Natural killer cell treated with Interleukin-12 subunit alpha and Interleukin-12 subunit beta and Interleukin-15 and Interleukin-18, amount 100 ng/mL, for 72 hours (primary cell): ENCODE measurements at regions not wholly inside any gene's neighbourhood (a gene's known extent, or its start where the extent isn't known, plus 50 kb on each side); places are given as distances from the start of the nearest gene placed in this dataset.

Source experiments
- ATAC-seq, 2 donors: fragments of 150-1000 bp; cut with Tn5 transposase in 1 of 2; sonication (Bioruptor Pico), chemical (Tn5 transposase) in 1 of 2; 2 replicates each; pipeline ENCODE4 v1.10.0; 2021
- DNase-seq: peaks from one replicate; pipeline ENCODE4 v3.0.0; 2022; ENCODE audit warnings: low spot score
- H3K27ac Mint-ChIP-seq, 2 donors: 1 replicate in 1 of 2; 2 replicates in 1 of 2; pipeline ENCODE4 v1.8.0; 2022; ENCODE audit warnings: mixed read lengths in 2 of 2, mild to moderate bottlenecking in 1 of 2, moderate library complexity in 1 of 2
- H3K27me3 Mint-ChIP-seq, 2 donors: 1 replicate in 1 of 2; 2 replicates in 1 of 2; pipeline ENCODE4 v1.8.0; 2022; ENCODE audit warnings: mixed read lengths in 2 of 2
- H3K36me3 Mint-ChIP-seq: one replicate; pipeline ENCODE4 v1.8.0; 2022; ENCODE audit warnings: mixed read lengths
- H3K4me1 Mint-ChIP-seq, 2 donors: 1 replicate in 1 of 2; 2 replicates in 1 of 2; pipeline ENCODE4 v1.8.0; 2022; ENCODE audit warnings: low read depth in 2 of 2, mixed read lengths in 2 of 2, mild to moderate bottlenecking in 1 of 2
- H3K4me3 Mint-ChIP-seq: one replicate; pipeline ENCODE4 v1.8.0; 2022; ENCODE audit warnings: mixed read lengths
- H3K9me3 Mint-ChIP-seq: 2 replicates; pipeline ENCODE4 v1.8.0; 2022; ENCODE audit warnings: mixed read lengths

DNA sequence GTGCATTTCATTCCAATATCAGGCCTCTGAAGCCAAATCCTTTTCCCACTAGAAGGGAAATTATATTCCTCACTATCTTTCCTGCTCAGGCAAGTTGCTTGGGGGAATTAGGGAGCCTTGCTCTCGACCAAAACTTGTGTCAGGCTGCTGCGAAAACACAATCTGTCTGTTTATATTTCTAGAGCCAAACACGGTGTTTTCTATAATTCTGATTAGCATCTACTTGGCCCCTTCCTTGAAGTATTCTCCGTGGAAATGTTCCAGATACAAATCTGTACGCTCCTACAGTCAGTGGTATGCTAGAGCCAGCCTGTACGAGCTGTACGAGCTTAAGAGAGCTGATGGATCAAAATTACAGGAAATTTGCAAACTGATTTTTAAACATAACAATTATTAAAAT, 299.3 kb upstream of the SALL1 start:
- Mint-ChIP-seq H3K4me3 (no peak overlapping the region), H3K27ac (no peak overlapping the region), H3K4me1 (no peaks in the 10 kb centered on the region), H3K36me3 (no peaks in the 10 kb centered on the region), H3K9me3 (peaks cover 6% of the 10 kb centered on the region), H3K27me3 (no peaks in the 10 kb centered on the region)
- DNase-seq: no peak
- no peak for ATAC-seq

DNA sequence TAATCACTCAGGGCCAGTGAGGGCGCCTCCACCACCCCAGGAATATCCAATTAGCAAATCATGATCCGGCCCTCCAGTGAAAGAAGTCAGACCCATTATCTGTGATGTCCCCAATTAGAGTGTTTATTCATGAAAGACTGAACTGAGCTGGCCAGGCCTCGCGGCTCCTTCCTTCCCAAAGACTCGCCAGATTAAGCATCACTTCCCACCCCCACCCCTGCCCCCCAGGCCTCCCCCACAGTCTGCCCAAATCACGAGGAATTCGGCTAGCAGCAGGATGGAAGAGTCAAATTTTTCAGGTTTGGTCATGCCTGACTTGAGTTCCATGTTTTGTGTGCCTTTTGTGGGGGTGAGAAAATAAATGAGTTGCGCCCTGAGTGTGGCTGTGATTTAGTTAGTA, 298.4 kb upstream of the SALL1 start:
- no peak for DNase-seq
- Mint-ChIP-seq H3K4me3 (no peak overlapping the region), H3K36me3 (no peaks in the 10 kb centered on the region), H3K27me3 (no peaks in the 10 kb centered on the region), H3K9me3 (peaks cover 6% of the 10 kb centered on the region), H3K4me1 (no peaks in the 10 kb centered on the region), H3K27ac (no peak overlapping the region)
- ATAC-seq: no peak

DNA sequence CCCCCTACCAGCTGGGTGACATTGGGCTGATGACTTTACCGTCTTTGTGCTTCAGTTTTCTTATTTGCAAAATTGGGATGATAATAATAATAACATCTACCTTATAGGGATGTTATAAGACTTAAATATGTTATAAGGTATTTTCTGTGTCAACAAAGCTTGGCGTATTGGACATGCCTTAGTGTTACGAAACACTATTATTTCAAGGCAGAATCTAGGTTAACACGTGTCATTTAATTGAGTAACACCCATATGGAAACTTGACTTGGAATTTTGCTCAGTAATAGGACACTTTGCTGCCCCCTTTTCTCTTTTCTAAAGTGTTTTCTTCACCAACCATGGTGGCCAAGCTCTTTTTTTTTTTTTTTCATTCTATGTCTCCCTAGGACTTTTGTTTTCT, 294.2 kb upstream of the SALL1 start:
- Mint-ChIP-seq H3K9me3 (peaks cover 6% of the 10 kb centered on the region), H3K4me1 (no peaks in the 10 kb centered on the region), H3K27ac (no peak overlapping the region), H3K27me3 (peaks cover 11 to 17% of the 10 kb centered on the region in 2 donors), H3K36me3 (peaks cover 6% of the 10 kb centered on the region), H3K4me3 (no peak overlapping the region)
- DNase-seq (no peak), ATAC-seq (no peak)

DNA sequence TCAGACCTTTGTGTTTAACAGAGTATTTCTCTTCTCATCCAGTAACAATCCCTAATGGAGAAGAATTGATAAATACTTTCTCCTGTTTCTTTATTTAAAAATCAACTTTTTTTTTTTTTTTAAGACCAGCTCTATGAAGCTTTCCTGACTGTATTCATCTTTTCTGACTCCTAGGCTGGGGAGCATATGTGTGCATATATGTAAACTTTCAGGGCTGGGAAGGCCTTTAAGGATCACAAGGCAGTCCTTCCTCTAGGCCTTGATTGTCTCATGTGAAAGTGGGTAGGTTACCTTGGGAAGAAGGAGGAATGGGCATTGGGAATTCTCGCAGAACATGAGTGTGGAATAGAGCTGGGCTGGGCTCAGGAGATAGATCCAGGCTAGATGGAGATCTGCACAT, 292.9 kb upstream of the SALL1 start:
- Mint-ChIP-seq H3K4me1 (no peaks in the 10 kb centered on the region), H3K27me3 (peaks cover 16 to 20% of the 10 kb centered on the region in 2 donors), H3K36me3 (peaks cover 6% of the 10 kb centered on the region), H3K4me3 (no peak overlapping the region), H3K9me3 (peaks cover 6% of the 10 kb centered on the region), H3K27ac (no peak overlapping the region)
- ATAC-seq (no peak), DNase-seq (no peak)

DNA sequence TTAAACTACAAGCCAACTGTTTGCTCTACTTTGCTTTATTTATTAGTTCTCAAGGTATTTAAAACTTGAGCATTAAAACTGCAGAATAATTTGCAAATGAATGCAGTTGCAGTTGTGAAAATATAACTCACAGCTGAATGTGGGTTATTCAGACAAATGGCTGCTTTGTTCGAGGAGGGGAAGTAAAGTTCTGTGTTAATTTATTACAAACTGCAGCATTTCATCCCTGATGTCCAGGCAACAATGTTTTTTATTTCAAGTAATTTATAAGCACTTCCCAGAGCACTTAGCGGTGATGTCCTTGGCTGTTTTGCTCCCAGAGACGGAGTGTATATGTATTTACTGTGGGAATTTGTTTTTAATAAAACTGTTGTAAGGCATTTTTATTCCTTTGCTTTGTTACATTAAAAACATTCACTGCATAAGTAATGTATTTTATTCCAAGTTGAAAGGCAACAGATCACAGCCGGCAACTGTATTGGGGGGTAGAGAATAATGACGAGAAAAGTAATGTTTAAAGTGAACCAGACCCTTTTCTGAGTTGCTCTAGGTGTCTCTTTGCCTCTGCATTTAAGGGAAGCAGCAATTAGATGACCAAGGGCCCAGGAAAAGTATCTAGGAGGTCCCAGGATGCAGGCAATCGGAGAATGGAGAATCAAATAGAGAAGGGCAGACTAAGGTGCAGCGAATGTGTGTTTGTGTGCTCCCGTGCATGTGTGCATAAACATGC, 291.2 kb upstream of the SALL1 start:
- no peak overlapping the region for H3K4me3 Mint-ChIP-seq
- DNase-seq (no peak), ATAC-seq (no peak)
- no peak overlapping the region for H3K27ac Mint-ChIP-seq
- no peaks in the 10 kb centered on the region for H3K4me1 Mint-ChIP-seq
- peaks cover 6% of the 10 kb centered on the region for H3K36me3 Mint-ChIP-seq
- H3K9me3 Mint-ChIP-seq: peaks cover 6% of the 10 kb centered on the region
- H3K27me3 Mint-ChIP-seq: peaks cover 20 to 21% of the 10 kb centered on the region in 2 donors

DNA sequence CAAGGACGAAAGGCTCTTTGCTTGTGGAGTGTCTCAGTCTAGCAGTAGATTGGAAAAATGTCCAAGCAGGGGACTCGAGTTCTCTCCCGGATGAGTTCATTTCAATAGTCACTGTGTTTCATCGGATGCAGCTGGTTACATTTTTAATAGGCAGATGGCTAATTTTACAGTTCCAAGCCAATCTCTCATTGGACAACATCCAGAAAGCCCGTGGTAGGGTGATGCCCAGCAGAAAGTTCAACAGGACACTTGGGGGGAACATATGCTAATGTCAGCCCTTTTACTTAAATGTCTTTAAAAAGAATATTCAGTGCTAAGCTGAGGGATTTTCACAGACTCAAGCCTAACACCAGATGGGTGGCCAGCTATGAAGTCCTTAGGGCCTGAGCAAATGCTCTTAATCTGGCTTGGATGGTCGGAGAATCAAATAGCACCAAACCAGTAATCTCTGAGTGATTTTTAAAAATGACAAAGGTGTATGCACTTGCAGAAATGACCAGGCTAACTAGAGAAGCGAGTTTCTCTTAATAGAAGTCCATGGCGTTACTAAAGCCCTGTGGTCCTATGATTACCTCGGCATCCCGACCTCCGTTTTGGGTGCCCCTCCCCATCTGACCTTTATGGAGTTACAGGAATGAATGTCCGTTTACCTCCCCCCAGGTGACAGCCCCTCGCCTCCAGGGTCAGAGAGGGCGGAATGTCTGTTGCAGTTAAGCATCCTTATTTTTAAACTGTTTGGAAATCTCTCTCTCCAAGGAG, 289.2 kb upstream of the SALL1 start:
- Mint-ChIP-seq H3K36me3 (peaks cover 6% of the 10 kb centered on the region), H3K4me1 (no peaks in the 10 kb centered on the region), H3K27me3 (peaks cover 20 to 21% of the 10 kb centered on the region in 2 donors), H3K27ac (no peak overlapping the region), H3K9me3 (peaks cover 3% of the 10 kb centered on the region), H3K4me3 (no peak overlapping the region)
- no peak for ATAC-seq
- no peak for DNase-seq

DNA sequence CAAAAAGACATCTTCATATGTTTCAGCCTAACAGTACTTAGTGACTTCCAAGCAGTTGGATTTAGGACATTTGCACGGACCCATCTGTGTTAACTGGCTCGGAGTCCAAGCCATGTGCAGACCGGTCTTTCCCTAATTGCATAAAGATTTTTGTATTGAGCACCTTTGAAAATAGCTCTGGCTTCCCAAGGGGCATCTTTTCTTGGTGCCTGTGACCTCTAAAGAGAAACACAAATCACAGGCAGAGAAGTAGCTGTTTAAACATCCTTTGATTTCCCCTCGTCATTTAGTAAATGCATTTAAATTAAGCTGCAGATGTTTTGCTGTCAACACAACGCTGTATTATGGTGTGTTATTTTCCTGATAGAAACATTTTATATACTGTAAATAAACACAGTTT, 288.2 kb upstream of the SALL1 start:
- H3K27me3 Mint-ChIP-seq: peaks cover 20 to 21% of the 10 kb centered on the region in 2 donors
- no peak overlapping the region for H3K4me3 Mint-ChIP-seq
- ATAC-seq (no peak), DNase-seq (no peak)
- peaks cover 3% of the 10 kb centered on the region for H3K9me3 Mint-ChIP-seq
- no peaks in the 10 kb centered on the region for H3K4me1 Mint-ChIP-seq
- no peak overlapping the region for H3K27ac Mint-ChIP-seq
- peaks cover 6% of the 10 kb centered on the region for H3K36me3 Mint-ChIP-seq

DNA sequence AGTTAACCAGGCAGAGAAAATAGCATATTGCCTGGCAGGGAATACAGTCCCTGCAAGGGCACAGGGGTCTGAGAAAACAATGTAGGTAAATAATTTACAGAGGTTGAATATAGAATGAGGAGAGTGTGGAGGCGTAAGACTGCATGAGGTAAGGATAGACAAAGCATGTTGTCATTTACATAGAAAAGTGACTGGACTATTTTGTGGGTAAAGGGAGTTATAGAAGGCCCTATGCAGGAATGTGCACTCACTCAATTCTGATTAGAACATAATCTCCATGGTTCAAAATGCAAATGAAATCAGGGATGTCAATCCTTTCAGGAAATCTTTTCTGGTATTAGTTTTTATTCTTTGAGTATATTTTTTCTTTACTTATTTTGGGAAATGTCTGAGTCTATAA, 285.7 kb upstream of the SALL1 start:
- Mint-ChIP-seq H3K36me3 (peaks cover 6% of the 10 kb centered on the region), H3K27ac (no peak overlapping the region), H3K4me3 (no peak overlapping the region)

DNA sequence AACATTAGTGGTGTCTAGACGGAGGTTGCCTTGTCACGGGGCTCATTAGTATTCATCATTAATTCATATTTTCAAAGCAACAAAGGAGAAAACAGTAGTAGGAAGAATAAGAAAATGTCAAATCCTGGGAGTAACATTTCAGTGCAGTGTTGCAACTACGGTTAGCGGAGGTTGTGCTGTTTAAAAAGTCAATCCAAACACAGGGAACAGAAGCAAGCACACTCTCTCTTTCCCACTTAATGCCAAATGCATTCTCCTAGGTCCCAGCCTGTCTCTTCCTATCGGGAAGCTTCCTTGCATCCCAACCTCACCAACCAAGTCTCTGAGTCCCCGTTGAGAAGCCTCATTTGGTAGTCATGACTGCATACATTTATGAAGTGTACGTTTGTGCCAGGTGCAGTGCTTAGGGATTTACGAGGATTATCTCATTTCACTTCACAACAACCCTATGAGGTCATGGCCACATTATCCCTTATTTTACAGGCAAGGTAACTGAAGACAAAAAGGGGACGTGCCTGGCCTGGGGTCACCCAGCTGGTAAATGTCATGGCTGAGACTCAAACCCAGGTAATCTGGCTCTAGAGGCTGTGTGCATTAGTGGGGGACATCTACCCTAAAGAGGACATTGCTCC, 283.6 kb upstream of the SALL1 start:
- Mint-ChIP-seq H3K4me1 (peaks cover 0 to 3% of the 10 kb centered on the region in 2 donors), H3K36me3 (no peaks in the 10 kb centered on the region), H3K4me3 (no peak overlapping the region), H3K27ac (no peak overlapping the region), H3K9me3 (peaks cover 6% of the 10 kb centered on the region), H3K27me3 (peaks cover 0 to 15% of the 10 kb centered on the region in 2 donors)
- ATAC-seq (no peak), DNase-seq (no peak)

More for the DNA sequence above, 285.7 kb upstream of the SALL1 start:
- ATAC-seq: no peak
- H3K27me3 Mint-ChIP-seq: peaks cover 10 to 25% of the 10 kb centered on the region in 2 donors
- H3K9me3 Mint-ChIP-seq: peaks cover under 1% of the 10 kb centered on the region
- no peak for DNase-seq
- peaks cover 0 to under 1% of the 10 kb centered on the region in 2 donors for H3K4me1 Mint-ChIP-seq

DNA sequence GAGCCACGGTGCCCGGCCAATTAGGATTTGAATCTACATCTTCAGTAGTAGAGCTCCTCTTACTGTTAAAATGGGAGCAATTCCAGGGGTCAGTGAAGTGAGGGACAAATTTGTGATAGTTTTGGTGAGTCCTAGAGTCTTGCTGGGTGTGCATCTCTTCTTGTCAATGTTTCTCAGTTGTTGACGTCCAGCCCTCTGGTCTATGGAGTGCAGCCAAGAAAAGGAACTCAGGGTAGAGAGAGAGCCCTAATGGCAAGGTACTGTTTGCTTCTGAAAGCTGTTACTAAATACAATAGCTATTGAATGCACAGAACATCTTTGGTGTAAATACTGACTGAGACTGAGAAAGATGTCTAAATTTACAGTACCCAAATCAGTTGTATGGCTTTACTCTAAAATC, 282.5 kb upstream of the SALL1 start:
- DNase-seq: no peak
- no peaks in the 10 kb centered on the region for H3K36me3 Mint-ChIP-seq
- peaks cover 0 to 3% of the 10 kb centered on the region in 2 donors for H3K4me1 Mint-ChIP-seq
- peaks cover 0 to 9% of the 10 kb centered on the region in 2 donors for H3K27me3 Mint-ChIP-seq
- peaks cover 10% of the 10 kb centered on the region for H3K9me3 Mint-ChIP-seq
- H3K27ac Mint-ChIP-seq: no peak overlapping the region
- no peak overlapping the region for H3K4me3 Mint-ChIP-seq
- no peak for ATAC-seq

DNA sequence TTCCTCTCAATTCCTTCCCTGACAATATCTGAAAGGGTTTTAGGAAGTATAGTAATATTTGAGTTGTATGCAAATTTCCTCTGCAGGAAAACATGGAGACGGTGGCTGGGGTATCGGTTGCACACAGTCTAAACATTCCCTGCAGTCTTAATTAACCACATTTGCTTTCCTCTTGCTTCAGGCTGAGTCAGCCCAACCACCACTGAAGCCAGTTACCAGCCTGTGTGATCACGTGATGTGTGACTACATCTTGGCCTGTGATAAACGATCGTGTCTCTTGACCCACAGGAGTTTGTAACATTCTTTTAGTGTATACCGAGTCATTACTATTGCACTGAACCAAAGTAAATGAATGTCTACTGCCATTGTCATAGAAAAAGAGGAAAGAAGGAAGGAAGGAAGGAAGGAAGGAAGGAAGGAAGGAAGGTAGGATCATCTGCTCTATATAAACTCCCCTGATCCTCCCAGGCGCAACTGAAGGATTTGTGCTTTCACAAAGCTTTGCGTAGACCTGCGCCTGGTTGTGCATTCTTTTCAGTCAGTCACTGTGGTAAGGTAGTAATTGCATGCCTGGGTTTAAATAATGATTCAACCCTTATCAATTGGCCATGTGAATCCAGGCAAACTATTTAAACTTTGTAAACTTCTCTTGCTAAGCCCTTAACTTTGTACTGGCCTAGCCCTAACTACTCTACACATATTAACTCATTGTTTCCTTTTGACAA, 280.6 kb upstream of the SALL1 start:
- peaks cover 14% of the 10 kb centered on the region for H3K9me3 Mint-ChIP-seq
- H3K27me3 Mint-ChIP-seq: peaks cover 0 to 8% of the 10 kb centered on the region in 2 donors
- H3K4me3 Mint-ChIP-seq: no peak overlapping the region
- no peak overlapping the region for H3K27ac Mint-ChIP-seq
- DNase-seq: no peak
- H3K36me3 Mint-ChIP-seq: no peaks in the 10 kb centered on the region
- peaks cover 0 to 3% of the 10 kb centered on the region in 2 donors for H3K4me1 Mint-ChIP-seq
- ATAC-seq: no peak

DNA sequence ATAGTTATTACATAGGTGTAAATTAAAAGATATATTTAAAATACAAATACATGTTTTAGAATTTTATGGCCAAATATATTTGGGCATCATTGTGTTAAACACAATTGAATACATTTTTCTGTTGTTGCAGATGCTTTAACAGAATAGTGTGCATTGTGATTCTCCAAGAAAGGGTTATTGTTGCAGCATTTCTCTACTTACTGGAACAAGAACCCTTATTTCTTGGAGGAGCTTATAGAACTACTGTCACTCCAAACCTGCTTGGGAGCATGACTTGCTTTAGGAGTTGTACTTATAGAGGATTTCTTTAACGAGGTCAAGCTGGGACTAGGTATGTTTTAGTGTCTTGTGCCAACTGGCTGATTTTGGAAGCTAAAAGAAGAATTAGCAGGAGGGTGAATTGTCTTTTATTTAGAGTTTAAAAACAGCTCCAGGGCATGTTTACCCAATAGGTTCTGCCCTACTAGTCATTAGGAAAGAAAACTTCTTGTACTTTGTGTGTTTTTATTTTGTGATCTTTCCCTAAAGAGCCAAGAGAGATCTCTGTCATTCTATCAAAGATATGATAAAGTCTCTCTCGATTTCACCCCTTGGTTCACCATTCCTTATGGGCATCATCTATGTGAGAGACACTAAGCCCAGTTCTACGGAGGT, 279.8 kb upstream of the SALL1 start:
- no peak overlapping the region for H3K4me3 Mint-ChIP-seq
- peaks cover 0 to 8% of the 10 kb centered on the region in 2 donors for H3K27me3 Mint-ChIP-seq
- no peak for DNase-seq
- H3K27ac Mint-ChIP-seq: no peak overlapping the region
- H3K4me1 Mint-ChIP-seq: peaks cover 0 to 3% of the 10 kb centered on the region in 2 donors
- peaks cover 14% of the 10 kb centered on the region for H3K9me3 Mint-ChIP-seq
- H3K36me3 Mint-ChIP-seq: no peaks in the 10 kb centered on the region
- ATAC-seq: no peak

DNA sequence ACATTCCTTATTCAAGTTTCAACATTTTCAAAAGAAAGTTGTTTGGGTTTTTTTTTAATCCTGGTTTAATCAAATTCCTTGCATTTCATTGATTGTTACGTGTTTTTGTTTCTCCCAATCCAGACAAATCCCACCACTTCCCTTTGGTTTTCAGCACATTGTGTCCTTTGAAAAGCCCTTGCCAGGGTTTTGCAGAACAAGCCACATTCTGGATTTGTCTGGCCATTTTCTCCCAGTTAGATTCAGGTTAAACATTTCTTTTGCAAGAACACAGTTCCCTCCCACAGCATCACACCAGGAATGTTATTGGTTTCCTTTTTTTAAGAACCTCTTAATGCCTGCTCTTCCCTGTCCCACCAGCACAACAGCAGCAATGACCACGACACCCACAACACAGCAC, 278.0 kb upstream of the SALL1 start:
- peaks cover 14% of the 10 kb centered on the region for H3K9me3 Mint-ChIP-seq
- DNase-seq (no peak), ATAC-seq (no peak)
- H3K27me3 Mint-ChIP-seq: peaks cover 0 to 8% of the 10 kb centered on the region in 2 donors
- peaks cover 0 to 3% of the 10 kb centered on the region in 2 donors for H3K4me1 Mint-ChIP-seq
- no peak overlapping the region for H3K27ac Mint-ChIP-seq
- H3K4me3 Mint-ChIP-seq: no peak overlapping the region
- no peaks in the 10 kb centered on the region for H3K36me3 Mint-ChIP-seq
